ENCODE measurements at regions not wholly inside any gene's neighbourhood (a gene's known extent, or its start where the extent isn't known, plus 50 kb on each side); places are given as distances from the start of the nearest gene placed in this dataset.

DNA sequence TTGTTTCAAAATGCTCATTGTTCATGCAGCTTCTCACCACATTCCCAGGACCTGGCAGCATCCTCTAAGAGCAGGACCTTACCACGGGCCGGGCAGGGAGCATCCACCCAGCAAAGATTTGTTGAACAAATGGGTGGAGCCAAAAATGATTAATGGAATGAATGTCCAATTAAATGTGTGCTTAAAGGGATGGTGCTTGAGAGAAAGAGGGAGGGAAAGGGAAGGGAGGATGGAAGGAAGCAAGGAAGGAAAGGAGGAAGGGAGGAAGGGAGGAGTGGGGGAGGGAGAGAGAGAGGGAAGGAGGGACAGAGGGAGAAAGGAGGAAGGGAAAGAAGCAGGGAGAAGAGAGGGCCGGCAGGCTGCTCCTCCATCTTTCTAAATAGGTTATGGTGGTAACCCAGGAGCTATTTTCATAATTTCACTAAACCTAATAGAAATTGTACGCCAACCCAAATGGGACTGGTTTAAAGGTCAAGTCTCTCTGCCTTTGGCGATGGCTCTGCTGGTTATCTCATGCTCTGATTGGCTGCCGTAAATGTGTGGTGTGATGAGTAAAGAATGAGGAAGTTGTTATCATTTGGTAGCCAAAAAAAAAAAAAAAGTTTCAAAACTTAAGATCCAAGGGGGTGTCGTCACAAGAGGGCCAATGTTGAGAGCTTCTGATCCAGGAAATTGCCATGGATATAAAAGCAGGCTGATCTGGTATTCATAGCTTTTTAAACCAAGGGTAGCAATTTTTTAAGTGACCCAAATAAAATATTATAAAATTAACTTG is 126.7 kb upstream of the FOXF1 start:
- no peak for DNase-seq (ENCODE audit: low read depth)

GRCh38 chr16:86384263-86384649 is 126.1 kb upstream of the FOXF1 start:
- DNase-seq (ENCODE audit: low read depth): no peak

- no peak for DNase-seq (ENCODE audit: low read depth)
Measured at GRCh38 chr16:86384980-86385379, 125.3 kb upstream of the FOXF1 start.

- DNase-seq (ENCODE audit: low read depth): no peak
Measured at GRCh38 chr16:86387468-86388440, 122.6 kb upstream of the FOXF1 start.

GRCh38 chr16:86388976-86389375 is 121.4 kb upstream of the FOXF1 start:
- no peak for DNase-seq (ENCODE audit: low read depth)

GRCh38 chr16:86389566-86390328 is 120.6 kb upstream of the FOXF1 start:
- DNase-seq (ENCODE audit: low read depth): no peak

DNA sequence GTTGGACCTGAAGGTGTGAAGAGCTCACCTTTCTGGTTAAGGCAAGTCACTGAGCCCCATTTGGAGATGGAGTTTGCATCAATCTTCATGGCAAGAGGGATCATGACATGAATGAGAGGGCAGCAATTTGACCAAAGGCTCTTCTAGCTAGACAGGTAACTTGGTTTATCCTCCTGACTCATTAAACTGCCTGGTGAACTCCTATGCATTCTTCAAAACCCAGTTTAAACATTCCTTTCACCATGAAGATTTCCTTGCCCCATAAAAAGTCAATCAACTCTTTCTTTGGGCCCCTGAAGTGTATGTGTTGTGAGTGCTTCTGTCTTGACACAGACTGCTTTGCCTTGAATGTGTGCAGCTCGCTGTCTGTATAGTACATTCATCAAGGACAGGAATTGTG is 120.0 kb upstream of the FOXF1 start:
- DNase-seq (ENCODE audit: low read depth): no peak

DNA sequence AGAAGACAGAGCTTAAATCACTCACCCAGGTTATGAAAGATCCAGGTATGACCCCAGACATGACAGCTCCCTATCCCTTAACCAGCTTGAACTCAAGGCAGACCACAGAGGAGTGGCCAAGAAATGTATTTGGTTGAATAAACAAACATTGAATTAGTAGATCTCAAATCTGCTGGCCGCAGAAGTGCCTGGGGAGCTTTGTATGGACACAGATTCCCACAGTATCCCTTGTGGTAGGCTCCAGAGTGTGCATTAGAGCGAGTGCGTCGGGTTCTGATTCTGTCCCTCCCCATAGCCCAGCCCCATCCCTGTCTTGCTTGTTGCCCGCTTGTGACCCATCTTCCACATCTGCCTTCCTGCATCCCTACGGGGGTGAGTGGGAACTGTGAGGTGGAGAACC is 118.8 kb upstream of the FOXF1 start:
- DNase-seq (ENCODE audit: low read depth): no peak

- DNase-seq (ENCODE audit: low read depth): no peak
Measured at GRCh38 chr16:86391984-86392383, 118.3 kb upstream of the FOXF1 start.

DNA sequence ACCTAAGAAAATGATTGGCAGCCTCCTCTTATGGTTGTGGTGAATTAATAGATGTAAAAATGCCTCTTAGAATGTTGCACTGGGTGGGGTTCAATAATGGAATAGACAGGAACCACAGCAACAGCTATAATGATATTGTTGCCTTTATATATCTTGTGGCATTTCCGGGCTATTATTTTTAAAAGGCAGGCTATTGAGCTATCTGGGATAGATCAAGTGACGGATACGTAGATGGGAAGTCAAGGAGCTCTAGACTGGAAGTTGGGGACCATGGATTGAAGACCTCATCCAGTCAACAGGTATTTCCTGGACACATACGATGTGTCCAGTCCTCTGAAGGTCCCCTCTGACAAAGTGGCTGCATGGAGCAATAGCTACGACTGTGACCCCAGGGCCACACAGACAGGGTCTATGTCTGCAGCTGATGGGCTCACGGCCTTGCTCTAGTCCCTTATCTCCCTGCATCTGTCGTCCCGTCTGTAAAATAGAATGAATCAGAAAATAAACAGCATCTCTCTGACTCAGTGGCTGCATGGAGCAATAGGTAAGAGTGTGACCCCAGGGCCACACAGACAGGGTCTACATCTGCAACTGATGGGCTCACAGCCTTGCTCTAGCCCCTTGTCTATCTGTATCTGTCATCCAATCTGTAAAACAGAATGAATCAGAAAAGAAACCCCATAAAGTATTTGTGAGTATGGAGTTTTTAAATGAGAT is 117.7 kb upstream of the FOXF1 start:
- no peak for DNase-seq (ENCODE audit: low read depth)

GRCh38 chr16:86393907-86394626 is 116.3 kb upstream of the FOXF1 start:
- no peak for DNase-seq (ENCODE audit: low read depth)

GRCh38 chr16:86395477-86395876 is 114.8 kb upstream of the FOXF1 start:
- DNase-seq (ENCODE audit: low read depth): no peak

DNA sequence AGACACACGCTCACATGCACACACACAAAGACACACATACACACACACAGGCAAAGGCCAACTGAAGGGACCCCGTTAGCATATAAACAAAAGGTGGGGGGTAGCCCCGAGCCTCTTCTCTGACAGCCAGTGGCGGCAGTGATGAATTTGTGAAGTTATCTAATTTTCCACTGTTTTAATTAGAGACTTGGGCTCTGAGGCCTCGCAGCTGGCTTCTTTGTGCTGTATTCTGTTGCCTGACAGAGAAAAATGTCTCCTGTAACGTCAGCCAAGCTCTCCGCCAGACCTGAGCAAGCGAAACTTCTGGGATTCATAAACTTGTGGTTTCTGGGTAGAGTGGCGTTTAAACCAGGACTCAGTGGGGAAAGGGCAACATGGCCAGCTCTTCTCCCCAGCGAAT is 113.9 kb upstream of the FOXF1 start:
- no peak for DNase-seq (ENCODE audit: low read depth)

GRCh38 chr16:86396901-86397311 is 113.4 kb upstream of the FOXF1 start:
- DNase-seq (ENCODE audit: low read depth): no peak

DNA sequence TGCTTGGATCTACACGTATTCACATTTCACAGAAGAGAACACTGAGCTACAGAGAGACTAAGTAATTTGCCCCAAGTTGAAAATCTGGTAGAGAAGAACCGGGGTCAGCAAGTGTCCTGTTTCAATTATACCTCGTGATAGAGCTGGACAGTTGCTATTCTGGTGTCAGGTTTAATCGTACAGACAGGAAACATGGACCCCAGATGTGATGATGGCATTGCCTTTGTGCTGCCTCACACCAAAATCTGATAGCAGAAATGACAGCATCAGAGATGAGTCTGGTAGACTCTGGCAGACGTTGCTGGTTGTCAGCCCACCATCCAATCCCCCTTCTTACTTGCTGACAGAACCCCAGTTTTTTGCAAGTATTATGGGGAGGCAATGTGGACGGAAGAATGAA is 112.1 kb upstream of the FOXF1 start:
- no peak for DNase-seq (ENCODE audit: low read depth)

DNA sequence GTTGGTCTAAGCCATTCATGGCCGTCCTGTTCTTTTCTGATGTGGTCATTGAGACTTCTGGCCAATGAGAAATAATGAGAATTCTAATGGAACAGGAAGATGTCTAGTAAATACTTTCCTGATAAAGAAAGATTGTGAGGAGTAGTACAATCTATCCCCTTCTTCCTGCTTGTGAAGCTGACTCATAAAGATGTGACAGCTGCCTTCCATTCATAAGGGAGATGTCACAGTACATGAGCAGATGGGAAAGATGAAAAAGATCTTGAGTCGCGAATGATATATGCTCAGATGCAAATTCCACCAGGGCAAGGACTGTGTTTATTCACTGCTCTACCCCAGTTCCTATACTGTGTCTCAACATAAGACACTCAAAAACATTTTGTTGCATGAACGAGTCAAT is 111.7 kb upstream of the FOXF1 start:
- DNase-seq (ENCODE audit: low read depth): no peak

DNA sequence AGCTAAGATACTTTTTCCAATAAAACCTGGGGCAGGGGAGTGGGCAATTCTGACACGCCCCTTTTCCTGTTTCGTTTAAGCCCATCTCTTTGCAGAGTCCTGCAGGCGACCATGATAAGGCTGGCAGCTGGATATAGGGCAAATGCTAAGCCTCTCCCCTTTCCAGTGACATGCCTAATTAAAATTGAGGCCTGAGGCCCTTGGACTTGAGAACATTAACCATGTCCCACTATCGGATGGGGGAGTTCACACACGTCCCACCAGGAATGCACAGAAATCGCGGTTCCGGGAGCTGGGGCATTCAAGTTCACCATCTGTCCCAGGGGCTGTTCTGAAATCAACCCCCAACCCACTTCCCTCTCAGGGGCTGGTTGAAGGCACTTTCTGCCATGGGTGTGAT is 109.2 kb upstream of the FOXF1 start:
- DNase-seq (ENCODE audit: low read depth): no peak

DNA sequence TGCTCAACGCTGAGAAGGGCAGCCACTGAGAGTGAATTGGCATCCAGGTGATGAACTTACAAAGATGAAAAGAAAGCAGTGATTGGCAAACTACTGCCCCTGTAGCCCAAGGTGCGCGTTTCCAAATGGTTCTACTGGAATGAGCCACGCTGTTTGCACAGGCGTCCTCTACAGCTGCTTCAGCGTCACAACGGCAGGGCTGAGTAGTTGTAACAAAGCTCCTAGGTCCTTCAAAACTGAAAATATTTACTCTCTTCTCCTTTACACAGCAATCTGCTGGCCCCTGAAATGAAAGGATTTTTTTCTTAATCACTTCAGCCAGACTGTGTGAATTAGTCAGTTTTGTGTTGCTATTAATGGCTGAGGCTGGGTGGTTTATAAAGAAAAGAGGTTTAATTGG is 107.2 kb upstream of the FOXF1 start:
- DNase-seq (ENCODE audit: low read depth): no peak

DNA sequence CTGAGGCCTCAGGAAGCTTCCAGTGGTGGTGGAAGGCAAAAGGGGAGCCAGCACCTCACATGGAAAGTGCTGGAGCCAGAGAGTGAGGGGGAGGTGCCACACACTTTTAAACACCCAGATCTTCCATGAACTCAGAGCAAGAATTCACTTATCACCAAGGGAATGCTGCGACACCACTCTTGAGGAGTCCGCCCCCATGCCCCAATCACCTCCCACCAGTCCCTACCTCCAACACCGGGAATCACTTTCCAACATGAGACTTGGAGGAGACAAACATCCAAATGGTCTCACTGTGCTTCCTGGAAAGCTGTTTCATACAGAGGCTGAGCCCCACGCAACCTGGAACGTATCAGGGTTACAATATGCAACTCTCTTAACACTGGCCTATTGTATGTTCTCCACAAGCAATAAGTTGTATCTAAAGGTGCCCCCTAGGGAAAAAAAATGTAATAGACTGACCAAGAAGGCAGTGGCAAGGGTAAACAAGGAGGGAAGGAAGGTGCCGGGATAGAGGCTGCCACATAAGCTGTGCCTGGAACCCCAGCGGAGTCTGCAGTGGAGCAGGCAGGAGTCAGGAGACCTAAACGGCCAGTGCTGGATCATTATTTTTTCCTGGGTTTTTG is 106.7 kb upstream of the FOXF1 start:
- no peak for DNase-seq (ENCODE audit: low read depth)

- no peak for DNase-seq (ENCODE audit: low read depth)
Measured at GRCh38 chr16:86404678-86405077, 105.6 kb upstream of the FOXF1 start.

GRCh38 chr16:86405319-86405718 is 105.0 kb upstream of the FOXF1 start:
- DNase-seq (ENCODE audit: low read depth): no peak

Measured in activated T-helper 1 cell treated with Interleukin-2 at 50 U/mL for 16 hours (primary cell).